ENCODE measurements at regions not wholly inside any gene's neighbourhood (a gene's known extent, or its start where the extent isn't known, plus 50 kb on each side); places are given as distances from the start of the nearest gene placed in this dataset.
A peak's percentile ranks its signal among the peaks of the same experiment; 100 is the strongest.

GRCh38 chr6:163720005-163720404 is 305.5 kb downstream of the QKI start:
- no peak for DNase-seq (ENCODE audit: low spot score)

GRCh38 chr6:163719028-163719742 is 304.7 kb downstream of the QKI start:
- DNase-seq (ENCODE audit: low spot score): no peak

GRCh38 chr6:163718537-163718936 is 304.0 kb downstream of the QKI start:
- no peak for DNase-seq (ENCODE audit: low spot score)

- DNase-seq (ENCODE audit: low spot score): no peak
Observed at GRCh38 chr6:163717106-163717764, 302.7 kb downstream of the QKI start.

GRCh38 chr6:163716690-163717089 is 302.2 kb downstream of the QKI start:
- DNase-seq (ENCODE audit: low spot score): no peak

GRCh38 chr6:163715846-163716245 is 301.3 kb downstream of the QKI start:
- DNase-seq (ENCODE audit: low spot score): no peak

- no peak for DNase-seq (ENCODE audit: low spot score)
Observed at GRCh38 chr6:163714179-163714578, 299.7 kb downstream of the QKI start.

GRCh38 chr6:163712981-163713380 is 298.5 kb downstream of the QKI start:
- DNase-seq (ENCODE audit: low spot score): no peak

- peak; percentile 41 for DNase-seq (ENCODE audit: low spot score)
Observed at GRCh38 chr6:163712566-163712961, 298.0 kb downstream of the QKI start.

GRCh38 chr6:163711615-163712565 is 297.4 kb downstream of the QKI start:
- DNase-seq (ENCODE audit: low spot score): peak; percentile 41

GRCh38 chr6:163710532-163711470 is 296.3 kb downstream of the QKI start:
- DNase-seq (ENCODE audit: low spot score): no peak

- no peak for DNase-seq (ENCODE audit: low spot score)
Observed at GRCh38 chr6:163709693-163710092, 295.2 kb downstream of the QKI start.

GRCh38 chr6:163709255-163709654 is 294.7 kb downstream of the QKI start:
- DNase-seq (ENCODE audit: low spot score): no peak

GRCh38 chr6:163708466-163708865 is 293.9 kb downstream of the QKI start:
- no peak for DNase-seq (ENCODE audit: low spot score)

- DNase-seq (ENCODE audit: low spot score): no peak
Observed at GRCh38 chr6:163707387-163708355, 293.2 kb downstream of the QKI start.

GRCh38 chr6:163706500-163707087 is 292.1 kb downstream of the QKI start:
- DNase-seq (ENCODE audit: low spot score): no peak

- no peak for DNase-seq (ENCODE audit: low spot score)
Observed at GRCh38 chr6:163705923-163706322, 291.4 kb downstream of the QKI start.

GRCh38 chr6:163702736-163703135 is 288.2 kb downstream of the QKI start:
- DNase-seq (ENCODE audit: low spot score): no peak

- no peak for DNase-seq (ENCODE audit: low spot score)
Observed at GRCh38 chr6:163701762-163702161, 287.2 kb downstream of the QKI start.

- no peak for DNase-seq (ENCODE audit: low spot score)
Observed at GRCh38 chr6:163698086-163698485, 283.6 kb downstream of the QKI start.

Measured in putamen (tissue), 1 donor.